ENCODE measurements at regions not wholly inside any gene's neighbourhood (a gene's known extent, or its start where the extent isn't known, plus 50 kb on each side); places are given as distances from the start of the nearest gene placed in this dataset.

DNA sequence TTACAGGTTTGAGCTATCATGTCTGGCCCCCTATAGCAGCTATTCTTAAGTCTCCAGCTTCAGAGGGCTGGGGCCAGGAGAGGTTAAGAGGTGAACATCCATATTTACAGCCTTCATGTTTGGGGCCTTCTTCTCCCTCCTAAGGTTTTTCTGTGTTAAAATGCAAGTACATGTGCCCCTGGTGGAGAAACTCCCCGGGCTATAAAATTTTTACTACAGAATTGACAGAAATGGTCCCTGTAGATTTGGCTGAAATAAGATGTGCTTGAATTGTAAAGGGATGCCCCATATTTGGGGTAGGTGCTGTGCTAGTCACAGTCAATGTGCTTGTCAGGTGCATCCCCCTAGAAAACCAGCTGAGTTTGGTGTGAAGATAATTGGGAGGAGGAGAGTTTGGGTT is 263.3 kb upstream of the CXCR4 start:
- TF ChIP-seq CTCF (IDR thresholded peaks at IDR 0.05; ENCODE audit: low read length) (peak; percentile 26; the same call in 1 of the 2 replicates), EZH2 (IDR thresholded peaks at IDR 0.05; ENCODE audit: borderline replicate concordance, low read length) (no peak)
